ENCODE measurements at regions not wholly inside any gene's neighbourhood (a gene's known extent, or its start where the extent isn't known, plus 50 kb on each side); places are given as distances from the start of the nearest gene placed in this dataset.

GRCh38 chr7:79507131-79507530 lies 53.7 kb upstream of the MAGI2 start:
- DNase-seq, result no peak
- peaks cover 0 to 4% of the 10 kb centered on the region in 2 donors for H3K9me3 Mint-ChIP-seq
- ATAC-seq (replicated peaks in 1 of 2), result no peak
- H3K4me3 Mint-ChIP-seq, result no peak overlapping the region
- no peaks in the 10 kb centered on the region for H3K36me3 Mint-ChIP-seq (ENCODE audit: insufficient read depth in 2 of 2)
- H3K27me3 Mint-ChIP-seq (ENCODE audit: low read depth), result no peaks in the 10 kb centered on the region
- no peaks in the 10 kb centered on the region for H3K4me1 Mint-ChIP-seq (ENCODE audit: low read depth)
- H3K27ac Mint-ChIP-seq, result no peak overlapping the region

- Mint-ChIP-seq H3K36me3 (ENCODE audit: insufficient read depth in 2 of 2) (no peaks in the 10 kb centered on the region), H3K4me3 (no peak overlapping the region), H3K27me3 (ENCODE audit: low read depth) (no peaks in the 10 kb centered on the region), H3K27ac (no peak overlapping the region), H3K9me3 (peaks cover 0 to 4% of the 10 kb centered on the region in 2 donors), H3K4me1 (ENCODE audit: low read depth) (no peaks in the 10 kb centered on the region)
- DNase-seq (no peak), ATAC-seq (replicated peaks in 1 of 2) (no peak)
Measured at GRCh38 chr7:79506481-79506880, 53.0 kb upstream of the MAGI2 start.

- DNase-seq (no peak), ATAC-seq (replicated peaks in 1 of 2) (no peak)
- no peaks in the 10 kb centered on the region for H3K4me1 Mint-ChIP-seq (ENCODE audit: low read depth)
- no peak overlapping the region for H3K4me3 Mint-ChIP-seq
- H3K27me3 Mint-ChIP-seq (ENCODE audit: low read depth), result no peaks in the 10 kb centered on the region
- no peak overlapping the region for H3K27ac Mint-ChIP-seq
- no peaks in the 10 kb centered on the region for H3K9me3 Mint-ChIP-seq
- H3K36me3 Mint-ChIP-seq (ENCODE audit: insufficient read depth in 2 of 2), result no peaks in the 10 kb centered on the region
Measured at GRCh38 chr7:79504607-79505389, 51.3 kb upstream of the MAGI2 start.

Measured in activated T-cell treated with anti-CD3 and anti-CD28 coated beads, Interleukin-2, amount 50 U/mL, for 72 hours (primary cell).